HCT116 (cell line): ENCODE measurements at regions not wholly inside any gene's neighbourhood (a gene's known extent, or its start where the extent isn't known, plus 50 kb on each side); places are given as distances from the start of the nearest gene placed in this dataset.

Experiments used
- CBX3 ChIP-seq: IDR thresholded peaks from 2 replicates; pipeline ENCODE4 v1.6.1; 2012; ENCODE audit warnings: low read depth
- EZH2 ChIP-seq: fragments of 200-600 bp; sonication (generic); IDR thresholded peaks from 2 replicates; pipeline ENCODE4 v1.6.1; 2017; ENCODE audit warnings: antibody characterized with exemption, mixed run types
- JUND ChIP-seq: IDR thresholded peaks from 2 replicates; pipeline ENCODE4 v1.6.1; 2012
- POLR2AphosphoS5 ChIP-seq: IDR thresholded peaks from 2 replicates; pipeline ENCODE4 v1.6.1; 2011; ENCODE audit warnings: mild to moderate bottlenecking, low read depth, low read length, moderate library complexity
- SP1 ChIP-seq: IDR thresholded peaks from 2 replicates; pipeline ENCODE4 v1.6.1; 2012; ENCODE audit warnings: low read depth
- TCF7L2 ChIP-seq: IDR thresholded peaks from 2 replicates; pipeline ENCODE4 v1.7.0; 2011; ENCODE audit warnings: borderline replicate concordance, inconsistent platforms; ENCODE audit not compliant: insufficient read depth, insufficient read length; ENCODE audit errors: extremely low read depth
- TF ChIP-seq, protein P1 (sequence below), 3 experiments: fragments of 200-600 bp in 1 of 3; sonication (generic) in 1 of 3; IDR thresholded peaks in 2 of 3; conservative IDR thresholded peaks in 1 of 3; 2 replicates each; pipeline ENCODE4 v1.5.1; 2012 to 2017; ENCODE audit warnings: low read depth in 2 of 3, low read length in 2 of 3, antibody characterized with exemption in 1 of 3, borderline replicate concordance in 1 of 3, control low read depth in 1 of 3, mild to moderate bottlenecking in 1 of 3, mixed read lengths in 1 of 3, mixed run types in 1 of 3, moderate library complexity in 1 of 3; ENCODE audit not compliant: insufficient read depth in 1 of 3
- TF ChIP-seq, protein P2 (sequence below): IDR thresholded peaks from 2 replicates; pipeline ENCODE4 v1.6.1; 2011; ENCODE audit warnings: mild to moderate bottlenecking, low read length, moderate library complexity; ENCODE audit not compliant: insufficient replicate concordance; ENCODE audit errors: extremely low read depth

DNA sequence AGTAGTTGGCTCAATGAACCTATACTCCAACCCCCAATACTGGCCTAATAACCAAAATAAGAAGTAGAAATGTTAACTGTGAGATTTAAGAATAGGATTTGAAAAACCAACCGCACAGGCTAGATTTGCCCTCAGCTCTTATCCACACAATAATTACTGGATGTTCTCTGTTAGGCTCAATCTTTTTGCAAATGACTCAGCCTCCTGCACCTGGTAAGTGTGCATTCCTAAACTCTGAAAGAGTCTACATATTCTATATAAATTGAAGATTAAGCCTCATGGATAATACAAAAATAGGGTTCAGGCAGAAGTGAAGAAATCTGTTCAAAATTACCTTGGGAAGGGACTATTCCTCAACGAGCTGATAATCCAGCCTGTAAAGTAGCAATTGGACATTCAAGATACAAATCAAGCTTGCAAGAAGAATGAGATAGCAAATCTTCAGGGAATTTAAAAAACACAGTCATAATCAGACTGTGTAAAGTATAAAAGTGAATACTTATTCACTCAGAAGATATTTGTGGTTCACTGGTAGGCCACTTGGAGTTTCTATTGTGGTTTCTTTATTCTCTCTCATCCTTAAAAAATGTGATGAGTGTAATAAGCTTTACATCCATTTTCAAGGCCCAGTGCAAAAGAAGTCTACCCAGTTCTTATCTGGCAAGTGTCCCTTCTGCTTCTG, 931.9 kb upstream of the SOX9 start:
- TF ChIP-seq, protein P1, sequence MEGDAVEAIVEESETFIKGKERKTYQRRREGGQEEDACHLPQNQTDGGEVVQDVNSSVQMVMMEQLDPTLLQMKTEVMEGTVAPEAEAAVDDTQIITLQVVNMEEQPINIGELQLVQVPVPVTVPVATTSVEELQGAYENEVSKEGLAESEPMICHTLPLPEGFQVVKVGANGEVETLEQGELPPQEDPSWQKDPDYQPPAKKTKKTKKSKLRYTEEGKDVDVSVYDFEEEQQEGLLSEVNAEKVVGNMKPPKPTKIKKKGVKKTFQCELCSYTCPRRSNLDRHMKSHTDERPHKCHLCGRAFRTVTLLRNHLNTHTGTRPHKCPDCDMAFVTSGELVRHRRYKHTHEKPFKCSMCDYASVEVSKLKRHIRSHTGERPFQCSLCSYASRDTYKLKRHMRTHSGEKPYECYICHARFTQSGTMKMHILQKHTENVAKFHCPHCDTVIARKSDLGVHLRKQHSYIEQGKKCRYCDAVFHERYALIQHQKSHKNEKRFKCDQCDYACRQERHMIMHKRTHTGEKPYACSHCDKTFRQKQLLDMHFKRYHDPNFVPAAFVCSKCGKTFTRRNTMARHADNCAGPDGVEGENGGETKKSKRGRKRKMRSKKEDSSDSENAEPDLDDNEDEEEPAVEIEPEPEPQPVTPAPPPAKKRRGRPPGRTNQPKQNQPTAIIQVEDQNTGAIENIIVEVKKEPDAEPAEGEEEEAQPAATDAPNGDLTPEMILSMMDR (IDR thresholded peaks at IDR 0.05 in 2 of 3, conservative IDR thresholded peaks at IDR 0.05 in 1 of 3; ENCODE audit: borderline replicate concordance in 1 of 3, insufficient read depth in 1 of 3, low read depth in 2 of 3, low read length in 2 of 3) = no peak
- TF ChIP-seq EZH2 (no peak), POLR2AphosphoS5 (no peak), SP1 (no peak; the same call in 1 of the 2 replicates), TCF7L2 (no peak), JUND (peak; percentile 53; the same call in 1 of the 2 replicates), CBX3 (no peak)
- TF ChIP-seq, protein P2, sequence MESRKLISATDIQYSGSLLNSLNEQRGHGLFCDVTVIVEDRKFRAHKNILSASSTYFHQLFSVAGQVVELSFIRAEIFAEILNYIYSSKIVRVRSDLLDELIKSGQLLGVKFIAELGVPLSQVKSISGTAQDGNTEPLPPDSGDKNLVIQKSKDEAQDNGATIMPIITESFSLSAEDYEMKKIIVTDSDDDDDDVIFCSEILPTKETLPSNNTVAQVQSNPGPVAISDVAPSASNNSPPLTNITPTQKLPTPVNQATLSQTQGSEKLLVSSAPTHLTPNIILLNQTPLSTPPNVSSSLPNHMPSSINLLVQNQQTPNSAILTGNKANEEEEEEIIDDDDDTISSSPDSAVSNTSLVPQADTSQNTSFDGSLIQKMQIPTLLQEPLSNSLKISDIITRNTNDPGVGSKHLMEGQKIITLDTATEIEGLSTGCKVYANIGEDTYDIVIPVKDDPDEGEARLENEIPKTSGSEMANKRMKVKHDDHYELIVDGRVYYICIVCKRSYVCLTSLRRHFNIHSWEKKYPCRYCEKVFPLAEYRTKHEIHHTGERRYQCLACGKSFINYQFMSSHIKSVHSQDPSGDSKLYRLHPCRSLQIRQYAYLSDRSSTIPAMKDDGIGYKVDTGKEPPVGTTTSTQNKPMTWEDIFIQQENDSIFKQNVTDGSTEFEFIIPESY = no peak
